ENCODE measurements at regions not wholly inside any gene's neighbourhood (a gene's known extent, or its start where the extent isn't known, plus 50 kb on each side); places are given as distances from the start of the nearest gene placed in this dataset.

- no peaks in the 10 kb centered on the region for H3K36me3 ChIP-seq (ENCODE audit: control insufficient read depth in 1 of 2, insufficient read depth in 2 of 2, low read length in 2 of 2)
- H3K9ac ChIP-seq (ENCODE audit: low read length) = no peak overlapping the region
- TF ChIP-seq SP1 (IDR thresholded peaks at IDR 0.05; ENCODE audit: low read depth) = no peak
- no peak for TF ChIP-seq EZH2phosphoT487 (IDR thresholded peaks at IDR 0.05; ENCODE audit: borderline replicate concordance)
- TF ChIP-seq JUND (IDR thresholded peaks at IDR 0.05) = no peak
- TF ChIP-seq CTCF (IDR thresholded peaks at IDR 0.05 in 2 of 3, conservative IDR thresholded peaks at IDR 0.05 in 1 of 3; ENCODE audit: borderline replicate concordance in 1 of 3, insufficient read depth in 1 of 3, low read depth in 2 of 3, low read length in 2 of 3) = no peak
- TF ChIP-seq ZFX (IDR thresholded peaks at IDR 0.05) = no peak
- TF ChIP-seq POLR2AphosphoS5 (IDR thresholded peaks at IDR 0.05; ENCODE audit: low read depth, low read length) = no peak
- no peak for TF ChIP-seq YY1 (IDR thresholded peaks at IDR 0.05; ENCODE audit: extremely low read depth, insufficient replicate concordance, low read depth, low read length)
- no peak for TF ChIP-seq CEBPB (IDR thresholded peaks at IDR 0.05; ENCODE audit: low read depth)
- TF ChIP-seq CBX3 (IDR thresholded peaks at IDR 0.05; ENCODE audit: low read depth) = no peak
- TF ChIP-seq SRF (IDR thresholded peaks at IDR 0.05; ENCODE audit: low read depth) = no peak
- TF ChIP-seq RAD21 (IDR thresholded peaks at IDR 0.05; ENCODE audit: low read depth) = no peak
- no peak for TF ChIP-seq SIN3A (IDR thresholded peaks at IDR 0.05; ENCODE audit: low read depth)
- TF ChIP-seq POLR2A (IDR thresholded peaks at IDR 0.05; ENCODE audit: borderline replicate concordance, extremely low read depth, insufficient read depth, insufficient read length) = no peak
- TF ChIP-seq, protein P1, sequence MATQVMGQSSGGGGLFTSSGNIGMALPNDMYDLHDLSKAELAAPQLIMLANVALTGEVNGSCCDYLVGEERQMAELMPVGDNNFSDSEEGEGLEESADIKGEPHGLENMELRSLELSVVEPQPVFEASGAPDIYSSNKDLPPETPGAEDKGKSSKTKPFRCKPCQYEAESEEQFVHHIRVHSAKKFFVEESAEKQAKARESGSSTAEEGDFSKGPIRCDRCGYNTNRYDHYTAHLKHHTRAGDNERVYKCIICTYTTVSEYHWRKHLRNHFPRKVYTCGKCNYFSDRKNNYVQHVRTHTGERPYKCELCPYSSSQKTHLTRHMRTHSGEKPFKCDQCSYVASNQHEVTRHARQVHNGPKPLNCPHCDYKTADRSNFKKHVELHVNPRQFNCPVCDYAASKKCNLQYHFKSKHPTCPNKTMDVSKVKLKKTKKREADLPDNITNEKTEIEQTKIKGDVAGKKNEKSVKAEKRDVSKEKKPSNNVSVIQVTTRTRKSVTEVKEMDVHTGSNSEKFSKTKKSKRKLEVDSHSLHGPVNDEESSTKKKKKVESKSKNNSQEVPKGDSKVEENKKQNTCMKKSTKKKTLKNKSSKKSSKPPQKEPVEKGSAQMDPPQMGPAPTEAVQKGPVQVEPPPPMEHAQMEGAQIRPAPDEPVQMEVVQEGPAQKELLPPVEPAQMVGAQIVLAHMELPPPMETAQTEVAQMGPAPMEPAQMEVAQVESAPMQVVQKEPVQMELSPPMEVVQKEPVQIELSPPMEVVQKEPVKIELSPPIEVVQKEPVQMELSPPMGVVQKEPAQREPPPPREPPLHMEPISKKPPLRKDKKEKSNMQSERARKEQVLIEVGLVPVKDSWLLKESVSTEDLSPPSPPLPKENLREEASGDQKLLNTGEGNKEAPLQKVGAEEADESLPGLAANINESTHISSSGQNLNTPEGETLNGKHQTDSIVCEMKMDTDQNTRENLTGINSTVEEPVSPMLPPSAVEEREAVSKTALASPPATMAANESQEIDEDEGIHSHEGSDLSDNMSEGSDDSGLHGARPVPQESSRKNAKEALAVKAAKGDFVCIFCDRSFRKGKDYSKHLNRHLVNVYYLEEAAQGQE (IDR thresholded peaks at IDR 0.05; ENCODE audit: low read depth) = no peak
- TF ChIP-seq FOSL1 (IDR thresholded peaks at IDR 0.05; ENCODE audit: low read depth) = no peak
- TF ChIP-seq TCF7L2 (IDR thresholded peaks at IDR 0.05; ENCODE audit: borderline replicate concordance, extremely low read depth, insufficient read depth, insufficient read length) = no peak
- no peak for TF ChIP-seq EGR1 (IDR thresholded peaks at IDR 0.05; ENCODE audit: low read depth)
- TF ChIP-seq ELF1 (IDR thresholded peaks at IDR 0.05; ENCODE audit: borderline replicate concordance, low read depth) = no peak
- no peaks in the 10 kb centered on the region for H3K9me3 ChIP-seq (ENCODE audit: control insufficient read depth in 1 of 2, insufficient read depth in 1 of 2, low read depth in 1 of 2, low read length in 2 of 2)
- no peak overlapping the region for H3K27ac ChIP-seq (ENCODE audit: low read depth, low read length)
- intact Hi-C loops (cut with micrococcal nuclease) = no loop called here
- ChIA-PET POLR2A (no interaction called here), RAD21 (ENCODE audit: low non-redundant PET in 1 of 2, low total read pairs in 2 of 2, uncharacterized antibody in 2 of 2, unreplicated experiment in 2 of 2) (no interaction called here), CTCF (no interaction called here)
- H2AFZ ChIP-seq (ENCODE audit: low read depth, low read length, poor library complexity, severe bottlenecking) = no peak overlapping the region
- H3K4me2 ChIP-seq (ENCODE audit: low read length) = no peak overlapping the region
- no peak overlapping the region for H3K4me3 ChIP-seq (replicated peaks in 1 of 2; ENCODE audit: low read depth in 1 of 2, low read length in 2 of 2)
- H3K4me1 ChIP-seq (ENCODE audit: control insufficient read depth in 1 of 2, insufficient read depth in 2 of 2, low read length in 2 of 2) = no peaks in the 10 kb centered on the region
- no peaks in the 10 kb centered on the region for H3K79me2 ChIP-seq (ENCODE audit: insufficient read depth, low read length)
- no peak for DNase-seq (ENCODE audit: low read depth, low spot score)
- no TSS peak for BruUV-seq (replicated peaks)
- H4K20me1 ChIP-seq (ENCODE audit: insufficient read depth) = no peaks in the 10 kb centered on the region
- H3K27me3 ChIP-seq (ENCODE audit: insufficient read depth, low read length) = no peaks in the 10 kb centered on the region
- ATAC-seq = no peak
- H3K9me2 ChIP-seq (ENCODE audit: insufficient read depth) = no peaks in the 10 kb centered on the region
Observed at GRCh38 chr6:169366258-169366901, 112.7 kb upstream of the THBS2 start.
